B cell (primary cell): ENCODE measurements at regions not wholly inside any gene's neighbourhood (a gene's known extent, or its start where the extent isn't known, plus 50 kb on each side); places are given as distances from the start of the nearest gene placed in this dataset.

Source experiments
- CTCF ChIP-seq: fragments of 200-600 bp; IDR thresholded peaks from one replicate; pipeline ENCODE4 v1.8.0; 2022; ENCODE audit warnings: antibody characterized with exemption, mild to moderate bottlenecking
- EZH2 ChIP-seq: IDR thresholded peaks from 2 replicates; pipeline ENCODE4 v1.6.1; 2012; ENCODE audit warnings: borderline replicate concordance, low read depth, mild to moderate bottlenecking, moderate library complexity, low read length; ENCODE audit not compliant: insufficient read depth, poor library complexity, severe bottlenecking

DNA sequence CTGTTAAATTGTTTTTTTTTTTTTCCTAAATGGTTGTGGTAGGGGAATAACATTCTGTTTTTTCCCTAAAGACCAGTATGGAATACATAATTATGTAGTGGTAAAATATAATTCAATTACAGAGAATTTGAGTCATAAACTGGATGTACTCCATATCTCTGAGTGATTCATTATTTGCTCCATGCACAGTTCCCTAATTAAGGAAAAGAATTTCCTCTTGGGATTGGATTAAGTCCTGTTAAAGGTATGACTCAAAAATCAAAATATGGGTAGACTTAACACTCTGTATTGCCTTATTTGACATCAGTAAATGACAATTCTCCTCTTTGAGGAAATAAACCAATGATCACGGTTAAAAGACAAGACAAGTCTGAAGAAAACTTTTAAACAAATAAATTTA is 78.0 kb upstream of the KCNH8 start:
- TF ChIP-seq CTCF (no peak), EZH2 (no peak)
